ENCODE measurements at regions not wholly inside any gene's neighbourhood (a gene's known extent, or its start where the extent isn't known, plus 50 kb on each side); places are given as distances from the start of the nearest gene placed in this dataset.

- TF ChIP-seq BCL11A (IDR thresholded peaks at IDR 0.05; ENCODE audit: low read depth in 2 of 2, low read length in 2 of 2) (no peak), PHF8 (conservative IDR thresholded peaks at IDR 0.05; ENCODE audit: low read depth, low read length) (no peak), ATF3 (IDR thresholded peaks at IDR 0.05; ENCODE audit: insufficient read depth, low read depth, low read length) (no peak), ATF2 (IDR thresholded peaks at IDR 0.05; ENCODE audit: low read length) (no peak), RFX5 (IDR thresholded peaks at IDR 0.05; ENCODE audit: borderline replicate concordance, low read depth, low read length) (no peak), YY1 (IDR thresholded peaks at IDR 0.05; ENCODE audit: low read depth, low read length) (no peak), SIRT6 (IDR thresholded peaks at IDR 0.05; ENCODE audit: low read length) (no peak), KDM5A (IDR thresholded peaks at IDR 0.05; ENCODE audit: low read length) (no peak), SUZ12 (IDR thresholded peaks at IDR 0.05; ENCODE audit: low read length) (no peak)
- TF ChIP-seq, protein P1, sequence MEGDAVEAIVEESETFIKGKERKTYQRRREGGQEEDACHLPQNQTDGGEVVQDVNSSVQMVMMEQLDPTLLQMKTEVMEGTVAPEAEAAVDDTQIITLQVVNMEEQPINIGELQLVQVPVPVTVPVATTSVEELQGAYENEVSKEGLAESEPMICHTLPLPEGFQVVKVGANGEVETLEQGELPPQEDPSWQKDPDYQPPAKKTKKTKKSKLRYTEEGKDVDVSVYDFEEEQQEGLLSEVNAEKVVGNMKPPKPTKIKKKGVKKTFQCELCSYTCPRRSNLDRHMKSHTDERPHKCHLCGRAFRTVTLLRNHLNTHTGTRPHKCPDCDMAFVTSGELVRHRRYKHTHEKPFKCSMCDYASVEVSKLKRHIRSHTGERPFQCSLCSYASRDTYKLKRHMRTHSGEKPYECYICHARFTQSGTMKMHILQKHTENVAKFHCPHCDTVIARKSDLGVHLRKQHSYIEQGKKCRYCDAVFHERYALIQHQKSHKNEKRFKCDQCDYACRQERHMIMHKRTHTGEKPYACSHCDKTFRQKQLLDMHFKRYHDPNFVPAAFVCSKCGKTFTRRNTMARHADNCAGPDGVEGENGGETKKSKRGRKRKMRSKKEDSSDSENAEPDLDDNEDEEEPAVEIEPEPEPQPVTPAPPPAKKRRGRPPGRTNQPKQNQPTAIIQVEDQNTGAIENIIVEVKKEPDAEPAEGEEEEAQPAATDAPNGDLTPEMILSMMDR (IDR thresholded peaks at IDR 0.05; ENCODE audit: control extremely low read depth in 1 of 3, insufficient read depth in 1 of 3, low read depth in 1 of 3, low read length in 3 of 3) = no peak
These were observed 432.5 kb downstream of the LRRC70 start (continued) for GRCh38 chr5:63011158-63011557.

Measured in H1 (cell line).